GOT3 (cell line): ENCODE measurements at regions not wholly inside any gene's neighbourhood (a gene's known extent, or its start where the extent isn't known, plus 50 kb on each side); places are given as distances from the start of the nearest gene placed in this dataset.

Experiments used
- DNase-seq: peaks from one replicate; lab custom pipeline; 2025; ENCODE audit warnings: mixed read lengths; lab: John Stamatoyannopoulos, UW

- no peak for DNase-seq
Measured at GRCh38 chr9:110058304-110058953, 149.5 kb downstream of the C9orf152 start.

DNA sequence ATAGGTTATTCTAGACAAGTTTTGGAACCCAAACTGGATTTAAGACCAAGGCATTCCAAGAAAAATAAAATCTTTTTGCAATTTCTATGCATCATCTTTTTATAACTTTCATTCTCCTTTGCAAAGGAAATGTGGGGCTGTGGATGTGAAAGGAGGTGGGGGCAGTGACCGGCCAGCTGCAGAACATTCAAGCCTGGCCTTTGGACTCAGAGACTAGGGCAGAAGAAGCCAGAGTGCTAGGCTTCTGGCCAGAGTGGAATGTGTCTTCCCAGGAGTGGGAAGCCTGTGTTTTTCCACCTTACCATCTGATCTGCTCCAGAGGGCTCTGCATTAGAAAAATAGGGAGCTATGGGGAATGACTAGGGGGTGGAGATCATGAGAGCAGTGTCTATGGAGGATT lies 148.5 kb downstream of the C9orf152 start:
- DNase-seq: no peak

- DNase-seq: no peak
Measured at GRCh38 chr9:110064803-110065202, 143.2 kb downstream of the C9orf152 start.

GRCh38 chr9:110065532-110065931 lies 142.4 kb downstream of the C9orf152 start:
- DNase-seq: no peak

DNA sequence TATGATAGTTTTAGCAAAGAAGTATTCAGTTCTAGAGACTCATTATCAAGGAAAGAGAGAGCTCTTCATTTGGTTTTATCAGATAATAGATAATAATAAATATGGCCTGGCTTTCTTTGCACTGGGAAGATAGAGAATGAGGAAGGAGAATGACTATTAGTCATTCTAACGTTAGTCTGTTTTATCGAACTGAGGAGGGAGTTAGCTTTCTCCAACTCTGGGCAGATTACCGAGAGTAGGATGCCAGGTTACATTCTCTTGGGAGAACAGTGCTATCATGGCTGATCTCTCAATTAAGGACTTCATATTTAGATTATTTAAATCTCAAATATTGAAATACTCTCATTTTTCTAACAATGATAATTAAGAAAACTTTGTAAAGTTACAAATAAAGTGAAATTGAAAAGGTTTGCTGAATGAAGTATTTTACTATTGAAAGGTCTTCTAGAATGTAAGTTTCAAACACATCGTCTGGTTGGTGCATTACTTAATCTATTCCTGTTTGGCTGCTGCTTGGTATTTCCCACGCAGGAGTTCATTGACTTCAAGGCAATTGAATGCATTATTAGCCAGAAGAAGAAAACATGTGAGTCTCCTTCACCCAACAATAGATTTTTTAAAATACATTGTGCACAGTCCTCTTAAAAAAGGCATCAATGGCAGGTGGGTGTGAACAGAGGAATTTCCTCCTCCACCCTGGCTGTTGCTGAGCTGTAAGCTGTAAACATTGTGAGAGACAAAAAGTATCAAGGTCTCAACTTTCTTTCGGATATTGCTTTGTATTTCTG lies 140.8 kb downstream of the C9orf152 start:
- DNase-seq: no peak

DNA sequence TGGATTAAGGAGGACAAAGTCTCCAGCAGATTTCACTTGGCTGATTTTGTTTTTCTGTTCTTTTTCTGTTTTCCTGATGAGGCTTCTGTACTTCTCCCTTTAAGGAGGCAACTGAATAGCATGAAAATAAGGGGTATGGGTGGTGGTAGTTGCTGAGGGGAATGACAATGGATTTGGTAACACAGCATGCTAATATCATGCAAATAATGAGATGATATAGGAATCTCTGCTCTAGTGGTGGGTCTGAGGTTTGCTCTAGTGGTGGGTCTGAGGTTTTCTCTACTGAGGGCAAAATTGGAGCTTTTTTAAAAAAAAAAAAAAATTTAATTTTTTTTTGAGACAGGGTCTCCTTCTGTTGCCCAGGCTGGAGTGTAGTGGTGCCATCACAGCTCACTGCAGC lies 139.7 kb downstream of the C9orf152 start:
- DNase-seq: no peak

- DNase-seq: no peak
Measured at GRCh38 chr9:110069326-110070248, 138.4 kb downstream of the C9orf152 start.

DNA sequence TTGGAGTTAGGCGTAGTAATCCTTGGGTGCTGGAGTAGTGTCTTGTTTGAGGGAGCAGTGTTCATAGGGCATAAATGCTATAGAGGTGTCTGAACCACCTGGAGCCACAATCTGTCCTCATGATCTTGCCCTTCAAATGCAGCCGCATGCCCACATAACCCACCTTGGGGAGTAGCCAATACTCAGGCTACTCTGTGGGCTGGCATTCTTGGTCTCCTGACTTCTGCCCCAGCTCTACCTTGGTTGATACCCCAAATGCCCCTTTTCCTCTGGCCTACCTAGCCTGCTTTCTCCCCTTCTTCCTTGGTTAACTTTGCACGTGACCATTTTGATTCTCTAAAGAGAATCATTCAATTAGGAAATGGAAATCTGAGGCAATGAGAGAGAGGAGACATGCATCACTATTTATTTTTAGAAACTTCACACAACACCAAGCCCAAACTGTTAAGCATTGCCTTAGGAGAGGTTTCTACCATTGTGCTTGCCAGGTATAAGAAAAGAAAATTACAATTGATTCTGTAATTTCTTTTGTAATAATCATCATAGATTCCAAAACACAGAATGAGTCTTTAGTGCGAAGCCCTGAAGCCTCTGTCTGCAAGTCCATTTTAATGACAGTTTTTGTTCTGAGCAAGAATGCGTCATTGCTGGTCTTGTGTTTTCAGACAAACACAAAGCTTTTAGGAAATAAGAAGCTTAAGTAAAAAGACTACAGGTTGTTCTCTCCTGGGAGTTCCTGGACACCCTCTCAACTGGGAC lies 135.2 kb downstream of the C9orf152 start:
- DNase-seq: no peak

DNA sequence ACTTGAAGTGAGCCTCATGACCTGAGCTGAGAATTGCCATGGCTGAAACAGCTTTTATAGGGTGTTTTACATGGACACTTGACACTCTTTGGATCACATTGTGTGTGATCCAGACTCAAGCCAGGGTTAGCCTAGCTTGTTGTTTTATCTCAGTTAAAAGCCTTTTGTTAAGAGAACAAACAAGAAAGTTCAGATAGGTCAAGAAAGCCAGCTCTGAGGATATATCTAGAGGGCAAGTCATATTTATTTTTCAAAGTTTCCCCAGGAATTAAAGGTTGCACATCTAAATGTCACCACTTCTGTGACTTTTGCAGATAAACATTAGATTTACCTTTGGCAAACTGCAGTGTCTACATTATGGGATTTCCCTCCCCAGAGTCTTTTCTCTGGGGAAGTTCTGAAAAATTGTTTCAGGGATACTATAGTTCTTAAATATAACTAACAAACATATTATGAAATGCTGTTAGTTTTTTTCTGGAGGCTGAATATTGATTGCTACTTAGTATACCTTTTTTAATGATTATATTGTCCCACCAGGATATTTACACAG lies 134.5 kb downstream of the C9orf152 start:
- DNase-seq: no peak

- DNase-seq: no peak
Measured at GRCh38 chr9:110076894-110077725, 130.8 kb downstream of the C9orf152 start.

- no peak for DNase-seq
Measured at GRCh38 chr9:110077925-110078324, 130.0 kb downstream of the C9orf152 start.

GRCh38 chr9:110078604-110079003 lies 129.4 kb downstream of the C9orf152 start:
- no peak for DNase-seq

GRCh38 chr9:110081395-110081794 lies 126.6 kb downstream of the C9orf152 start:
- DNase-seq: no peak

- no peak for DNase-seq
Measured at GRCh38 chr9:110083866-110084265, 124.1 kb downstream of the C9orf152 start.

- no peak for DNase-seq
Measured at GRCh38 chr9:110086537-110086936, 121.4 kb downstream of the C9orf152 start.

GRCh38 chr9:110087605-110088004 lies 120.4 kb downstream of the C9orf152 start:
- DNase-seq: no peak

- DNase-seq: no peak
Measured at GRCh38 chr9:110088099-110088498, 119.9 kb downstream of the C9orf152 start.

- no peak for DNase-seq
Measured at GRCh38 chr9:110089681-110090370, 118.1 kb downstream of the C9orf152 start.

DNA sequence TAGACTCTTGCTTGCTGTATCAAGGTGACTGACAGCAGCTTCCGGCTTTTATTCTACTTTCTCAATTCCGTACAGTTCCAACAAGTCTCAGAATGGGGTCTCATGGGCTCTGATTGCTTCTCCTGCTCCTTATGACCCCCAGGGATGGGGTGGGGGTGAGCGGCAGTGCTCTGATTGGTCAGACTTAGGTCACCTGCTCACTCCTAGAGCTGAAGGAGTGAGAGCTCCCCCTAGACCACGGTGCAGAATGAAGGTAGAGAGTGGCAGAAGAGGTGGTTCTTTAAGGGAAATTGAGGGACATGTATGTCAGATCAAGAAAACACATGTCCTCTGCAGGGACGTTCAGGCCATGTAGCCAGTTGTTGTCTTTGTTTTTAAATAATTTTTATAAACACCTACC lies 115.2 kb downstream of the C9orf152 start:
- DNase-seq: no peak

DNA sequence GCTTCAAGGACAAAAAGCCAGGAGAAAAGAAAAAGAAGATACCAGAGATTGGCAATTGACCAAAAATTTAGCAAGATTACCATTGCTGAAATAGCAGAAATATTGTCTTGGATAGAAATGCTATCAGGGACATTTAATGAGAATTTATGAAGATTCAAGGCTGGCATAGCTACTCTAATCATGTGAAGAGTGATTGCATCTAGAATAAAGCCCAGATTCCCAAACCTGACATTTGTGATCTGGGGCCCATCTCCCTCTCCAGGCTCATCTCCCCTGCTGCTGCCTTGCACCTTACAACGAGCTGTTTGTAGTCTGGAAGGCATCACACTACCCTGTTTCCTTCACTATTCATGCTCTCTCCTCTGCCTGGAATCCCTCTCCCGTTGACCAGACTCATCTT lies 114.5 kb downstream of the C9orf152 start:
- DNase-seq: no peak
